ENCODE measurements at regions not wholly inside any gene's neighbourhood (a gene's known extent, or its start where the extent isn't known, plus 50 kb on each side); places are given as distances from the start of the nearest gene placed in this dataset.

GRCh38 chr1:212536586-212536985, 72.0 kb upstream of the ATF3 start:
- Histone ChIP-seq H3K27me3 (no peaks in the 10 kb centered on the region), H3K4me3 (no peak overlapping the region), H3K4me1 (no peaks in the 10 kb centered on the region), H3K27ac (no peak overlapping the region), H3K9me3 (no peaks in the 10 kb centered on the region), H3K36me3 (no peaks in the 10 kb centered on the region)
- ATAC-seq (no peak), DNase-seq (no peak)
- TF ChIP-seq CTCF (IDR thresholded peaks at IDR 0.05 in 4 of 5, conservative IDR thresholded peaks at IDR 0.05 in 1 of 5) (no peak), POLR2A (IDR thresholded peaks at IDR 0.05) (no peak)
- in situ Hi-C loops (cut with MboI; ENCODE audit: low sequenced_read_pairs in 4 of 4) = no loop called here
- intact Hi-C loops (cut with DNase I; ENCODE audit: low total_unique reads) = no loop called here

- DNase-seq = no peak
- H3K27me3 ChIP-seq = no peaks in the 10 kb centered on the region
- intact Hi-C loops (cut with DNase I; ENCODE audit: low total_unique reads) = no loop called here
- H3K27ac ChIP-seq = no peak overlapping the region
- TF ChIP-seq POLR2A (IDR thresholded peaks at IDR 0.05) (no peak), CTCF (IDR thresholded peaks at IDR 0.05 in 4 of 5, conservative IDR thresholded peaks at IDR 0.05 in 1 of 5) (no peak)
- no peaks in the 10 kb centered on the region for H3K4me1 ChIP-seq
- in situ Hi-C loops (cut with MboI; ENCODE audit: low sequenced_read_pairs in 4 of 4) = no loop called here
- ATAC-seq = no peak
- no peak overlapping the region for H3K4me3 ChIP-seq
- H3K9me3 ChIP-seq = no peaks in the 10 kb centered on the region
- no peaks in the 10 kb centered on the region for H3K36me3 ChIP-seq
Observed at GRCh38 chr1:212537610-212538009, 71.0 kb upstream of the ATF3 start.

GRCh38 chr1:212539737-212540430, 68.7 kb upstream of the ATF3 start:
- DNase-seq (no peak), ATAC-seq (no peak)
- Histone ChIP-seq H3K4me1 (no peaks in the 10 kb centered on the region), H3K36me3 (no peaks in the 10 kb centered on the region), H3K27ac (no peak overlapping the region), H3K9me3 (no peaks in the 10 kb centered on the region), H3K27me3 (no peaks in the 10 kb centered on the region), H3K4me3 (no peak overlapping the region)
- TF ChIP-seq CTCF (IDR thresholded peaks at IDR 0.05 in 4 of 5, conservative IDR thresholded peaks at IDR 0.05 in 1 of 5) (no peak), POLR2A (IDR thresholded peaks at IDR 0.05) (no peak)
- intact Hi-C loops (cut with DNase I; ENCODE audit: low total_unique reads) = no loop called here
- in situ Hi-C loops (cut with MboI; ENCODE audit: low sequenced_read_pairs in 4 of 4) = no loop called here

- no peaks in the 10 kb centered on the region for H3K4me1 ChIP-seq
- TF ChIP-seq CTCF (IDR thresholded peaks at IDR 0.05 in 4 of 5, conservative IDR thresholded peaks at IDR 0.05 in 1 of 5) (no peak), POLR2A (IDR thresholded peaks at IDR 0.05) (no peak)
- H3K9me3 ChIP-seq = no peaks in the 10 kb centered on the region
- no peaks in the 10 kb centered on the region for H3K36me3 ChIP-seq
- ATAC-seq (peak in 1 of 2 donors; percentile 27), DNase-seq (no peak)
- H3K27ac ChIP-seq = no peak overlapping the region
- H3K27me3 ChIP-seq = no peaks in the 10 kb centered on the region
- in situ Hi-C loops (cut with MboI; ENCODE audit: low sequenced_read_pairs in 4 of 4) = no loop called here
- intact Hi-C loops (cut with DNase I; ENCODE audit: low total_unique reads) = no loop called here
- no peak overlapping the region for H3K4me3 ChIP-seq
Observed at GRCh38 chr1:212542761-212543187, 65.8 kb upstream of the ATF3 start.

- in situ Hi-C loops (cut with MboI; ENCODE audit: low sequenced_read_pairs in 4 of 4) = no loop called here
- Histone ChIP-seq H3K27me3 (no peaks in the 10 kb centered on the region), H3K36me3 (no peaks in the 10 kb centered on the region), H3K27ac (no peak overlapping the region), H3K4me1 (no peaks in the 10 kb centered on the region), H3K4me3 (no peak overlapping the region), H3K9me3 (no peaks in the 10 kb centered on the region)
- DNase-seq (no peak), ATAC-seq (no peak)
- intact Hi-C loops (cut with DNase I; ENCODE audit: low total_unique reads) = no loop called here
- TF ChIP-seq POLR2A (IDR thresholded peaks at IDR 0.05) (no peak), CTCF (IDR thresholded peaks at IDR 0.05 in 4 of 5, conservative IDR thresholded peaks at IDR 0.05 in 1 of 5) (no peak)
Observed at GRCh38 chr1:212544110-212544509, 64.5 kb upstream of the ATF3 start.
